Lung (tissue), 11 donors: ENCODE measurements at regions not wholly inside any gene's neighbourhood (a gene's known extent, or its start where the extent isn't known, plus 50 kb on each side); places are given as distances from the start of the nearest gene placed in this dataset.

ENCODE experiments used
- ATAC-seq: fragments of 200-7000 bp; cut with Tn5 transposase; one replicate; pipeline ENCODE4 v1.9.1; 2020; ENCODE audit warnings: moderate number of reproducible peaks; ENCODE audit not compliant: insufficient read depth, low FRiP score
- DNase-seq, 3 donors: peaks; one replicate each; pipeline ENCODE4 v3.0.0-alpha.2; 2013 to 2017
- H3K27ac ChIP-seq, 2 donors: one replicate each; pipeline ENCODE4 v1.5.1; 2013; ENCODE audit warnings: mild to moderate bottlenecking in 2 of 2, moderate library complexity in 2 of 2, control low read depth in 1 of 2, inconsistent platforms in 1 of 2, low read depth in 1 of 2, low read length in 1 of 2
- H3K27me3 ChIP-seq, 3 donors: one replicate each; pipeline ENCODE4 v1.5.1; 2013; ENCODE audit warnings: low read length in 2 of 3; ENCODE audit not compliant: control insufficient read depth in 3 of 3, insufficient read depth in 3 of 3
- H3K36me3 ChIP-seq, 4 donors: one replicate each; pipeline ENCODE4 v1.5.1; 2013; ENCODE audit warnings: low read length in 4 of 4, mild to moderate bottlenecking in 1 of 4, moderate library complexity in 1 of 4; ENCODE audit not compliant: control insufficient read depth in 4 of 4, insufficient read depth in 4 of 4
- H3K4me1 ChIP-seq, 5 donors: one replicate each; pipeline ENCODE4 v1.5.1; 2013; ENCODE audit warnings: low read length in 5 of 5, mild to moderate bottlenecking in 2 of 5, moderate library complexity in 1 of 5; ENCODE audit not compliant: control insufficient read depth in 5 of 5, insufficient read depth in 5 of 5
- H3K4me3 ChIP-seq: one replicate; pipeline ENCODE4 v1.5.1; 2013; ENCODE audit warnings: mild to moderate bottlenecking, control low read depth, moderate library complexity
- H3K9ac ChIP-seq, 2 donors: one replicate each; pipeline ENCODE4 v1.5.1; 2013; ENCODE audit warnings: low read length in 2 of 2, control low read depth in 1 of 2; ENCODE audit not compliant: insufficient read depth in 1 of 2
- H3K9me3 ChIP-seq, 4 donors: one replicate each; pipeline ENCODE4 v1.5.1; 2013; ENCODE audit warnings: low read length in 3 of 4, mild to moderate bottlenecking in 1 of 4, moderate library complexity in 1 of 4; ENCODE audit not compliant: control insufficient read depth in 4 of 4, insufficient read depth in 3 of 4
- WGBS, 2 donors: extraction: QIAGEN DNeasy Blood & Tissue Kit; methylation state at CpG; one replicate each; pipeline ENCODE4 v1.1.7; 2013; 5-methylcytosine and 5-hydroxymethylcytosine counted together
- TF ChIP-seq, protein P1 (sequence below): IDR thresholded peaks from 2 replicates; pipeline ENCODE4 v1.5.1; 2012; ENCODE audit warnings: mild to moderate bottlenecking; ENCODE audit errors: control extremely low read depth, extremely low read depth
- donor health status: control.
- donor health status: control.
- donor health status: Bipolar disorder and iron deficiency.
- donor health status: healthy.
- donor health status: DM: yes; HTN: yes; CAD: no.

DNA sequence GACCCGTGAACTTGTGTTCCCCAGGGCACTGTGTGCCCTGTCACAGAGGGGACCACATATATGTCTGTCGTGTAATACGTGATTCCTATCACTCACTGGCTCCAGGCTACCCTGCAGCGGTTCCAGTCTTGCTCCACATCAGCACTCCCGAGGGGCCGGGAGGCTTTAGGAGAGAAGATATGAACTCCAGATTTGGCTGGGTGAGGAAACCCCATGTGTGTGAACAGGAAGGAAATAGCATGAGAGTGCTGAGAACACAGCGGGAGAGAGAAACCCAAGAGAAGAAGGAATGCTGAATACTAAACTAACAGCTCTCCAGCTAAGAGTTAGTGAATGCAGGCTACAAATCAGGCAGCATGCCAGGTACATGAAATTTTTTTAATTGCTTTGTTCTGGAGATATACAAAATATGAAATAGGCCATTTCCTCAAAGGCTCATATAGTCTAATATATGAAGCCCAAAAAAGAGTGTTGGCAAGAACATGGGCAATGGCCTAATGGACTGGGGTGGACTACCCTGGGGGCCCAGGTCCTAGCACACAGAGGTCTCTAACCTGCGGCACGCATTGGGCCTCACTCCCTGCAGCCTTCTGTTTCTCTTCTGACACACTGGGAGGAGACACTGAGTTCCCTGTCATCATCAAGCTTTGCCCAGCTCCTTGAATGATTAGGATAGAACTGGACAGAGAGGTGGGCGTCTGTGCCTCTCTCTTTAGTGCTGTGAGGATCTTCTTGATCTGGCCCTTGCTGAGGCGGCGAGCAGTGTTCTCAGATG, 372.8 kb upstream of the RAB6C start:
- DNase-seq = peak in 1 of 3 donors; percentile 12
- TF ChIP-seq, protein P1, sequence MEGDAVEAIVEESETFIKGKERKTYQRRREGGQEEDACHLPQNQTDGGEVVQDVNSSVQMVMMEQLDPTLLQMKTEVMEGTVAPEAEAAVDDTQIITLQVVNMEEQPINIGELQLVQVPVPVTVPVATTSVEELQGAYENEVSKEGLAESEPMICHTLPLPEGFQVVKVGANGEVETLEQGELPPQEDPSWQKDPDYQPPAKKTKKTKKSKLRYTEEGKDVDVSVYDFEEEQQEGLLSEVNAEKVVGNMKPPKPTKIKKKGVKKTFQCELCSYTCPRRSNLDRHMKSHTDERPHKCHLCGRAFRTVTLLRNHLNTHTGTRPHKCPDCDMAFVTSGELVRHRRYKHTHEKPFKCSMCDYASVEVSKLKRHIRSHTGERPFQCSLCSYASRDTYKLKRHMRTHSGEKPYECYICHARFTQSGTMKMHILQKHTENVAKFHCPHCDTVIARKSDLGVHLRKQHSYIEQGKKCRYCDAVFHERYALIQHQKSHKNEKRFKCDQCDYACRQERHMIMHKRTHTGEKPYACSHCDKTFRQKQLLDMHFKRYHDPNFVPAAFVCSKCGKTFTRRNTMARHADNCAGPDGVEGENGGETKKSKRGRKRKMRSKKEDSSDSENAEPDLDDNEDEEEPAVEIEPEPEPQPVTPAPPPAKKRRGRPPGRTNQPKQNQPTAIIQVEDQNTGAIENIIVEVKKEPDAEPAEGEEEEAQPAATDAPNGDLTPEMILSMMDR = no peak
- no peak overlapping the region for H3K27ac ChIP-seq
- no peaks in the 10 kb centered on the region for H3K27me3 ChIP-seq
- WGBS, 2 donors = 57 to 58% methylated on average over 12 of the region's 12 CpGs
- peaks cover 0 to 12% (median under 1%) of the 10 kb centered on the region in 4 donors for H3K9me3 ChIP-seq
- no peaks in the 10 kb centered on the region for H3K36me3 ChIP-seq
- no peaks in the 10 kb centered on the region for H3K4me1 ChIP-seq
- H3K4me3 ChIP-seq = no peak overlapping the region
- H3K9ac ChIP-seq = no peak overlapping the region
- ATAC-seq = no peak

DNA sequence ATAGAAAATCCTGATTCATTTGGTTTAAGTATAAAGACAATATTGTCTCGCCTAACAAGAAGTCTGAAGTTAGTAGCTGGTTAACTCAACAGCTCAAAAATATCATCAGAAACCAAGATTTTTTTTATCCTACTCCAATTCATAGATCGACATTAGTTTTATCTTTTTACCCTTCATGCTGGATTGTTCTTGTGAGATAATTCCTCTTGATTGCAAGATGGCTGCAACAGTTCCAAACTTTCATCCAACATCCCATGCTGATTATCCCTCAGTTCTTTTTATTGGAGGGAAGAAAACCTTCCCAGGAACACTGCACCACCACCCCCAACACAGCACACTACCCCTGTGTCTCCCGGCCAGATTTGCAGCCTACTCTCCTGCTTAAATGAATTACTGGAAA, 370.2 kb upstream of the RAB6C start:
- no peak overlapping the region for H3K4me3 ChIP-seq
- H3K27ac ChIP-seq = no peak overlapping the region
- WGBS, 2 donors = 91 to 94% methylated on average over 3 of the region's 3 CpGs
- DNase-seq (no peak), ATAC-seq (no peak)
- H3K36me3 ChIP-seq = no peaks in the 10 kb centered on the region
- no peak overlapping the region for H3K9ac ChIP-seq
- H3K27me3 ChIP-seq = no peaks in the 10 kb centered on the region
- TF ChIP-seq, protein P1 = no peak
- H3K4me1 ChIP-seq = no peaks in the 10 kb centered on the region
- H3K9me3 ChIP-seq = peaks cover 0 to 5% (median 0%) of the 10 kb centered on the region in 4 donors

DNA sequence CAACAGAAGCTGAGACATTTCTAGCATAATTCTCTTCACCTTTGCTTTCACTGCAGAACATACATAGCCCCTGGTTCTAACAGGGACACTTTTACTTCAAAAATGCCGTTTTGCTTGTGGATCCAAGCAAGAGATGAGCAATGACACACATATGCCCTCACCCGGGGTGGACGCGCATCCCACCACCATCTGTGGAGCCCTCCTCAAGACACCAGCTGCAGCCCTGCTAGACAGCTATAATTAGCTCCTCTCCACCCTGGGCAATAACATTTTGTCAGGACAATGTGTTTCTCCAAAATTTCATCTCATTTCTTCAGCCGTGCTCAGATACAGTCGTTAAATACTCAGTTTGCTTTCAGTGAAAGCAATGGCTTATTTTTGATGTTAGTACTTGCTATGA, 368.7 kb upstream of the RAB6C start:
- Histone ChIP-seq H3K27ac (no peak overlapping the region), H3K9me3 (peaks cover 0 to 5% (median 0%) of the 10 kb centered on the region in 4 donors), H3K36me3 (no peaks in the 10 kb centered on the region), H3K4me3 (no peak overlapping the region), H3K27me3 (no peaks in the 10 kb centered on the region), H3K4me1 (no peaks in the 10 kb centered on the region), H3K9ac (no peak overlapping the region)
- TF ChIP-seq, protein P1 = no peak
- 88 to 98% methylated on average over 6 of the region's 6 CpGs for WGBS, 2 donors
- ATAC-seq = no peak
- DNase-seq = no peak
